H1 (cell line): ENCODE measurements at regions not wholly inside any gene's neighbourhood (a gene's known extent, or its start where the extent isn't known, plus 50 kb on each side); places are given as distances from the start of the nearest gene placed in this dataset.

Source experiments
- CTCF ChIA-PET: fragments of 300-600 bp; sonication (Branson Sonifier 250); formaldehyde crosslinking; loops from one replicate; lab custom pipeline; 2021; ENCODE audit not compliant: partially characterized antibody; lab: Charles Lee
- POLR2A ChIA-PET: fragments of 300-600 bp; sonication (Branson Sonifier 250); formaldehyde crosslinking; loops from one replicate; lab custom pipeline; 2021; ENCODE audit warnings: inconsistent platforms; ENCODE audit not compliant: partially characterized antibody; lab: Charles Lee
- DNase-seq, 2 experiments: peaks; one replicate each; pipeline versions ENCODE4 v3.0.0 to v3.0.0-alpha.2; 2010 to 2022; ENCODE audit warnings: low spot score in 2 of 2, low read depth in 1 of 2, mixed read lengths in 1 of 2
- FAIRE-seq: peaks from 2 replicates; lab custom pipeline; 2011; peaks lifted over from hg19 to GRCh38; lab: Jason Lieb, UNC
- H2AFZ ChIP-seq: 2 replicates; pipeline ENCODE4 v1.8.1; 2012; ENCODE audit warnings: low read length, inconsistent platforms
- H2AK5ac ChIP-seq: 2 replicates; pipeline ENCODE4 v1.6.1; 2013; ENCODE audit warnings: low read depth, low read length
- H2BK120ac ChIP-seq: replicated peaks from 2 replicates; pipeline ENCODE3; 2013; ENCODE audit warnings: low read depth, low read length, inconsistent platforms
- H2BK12ac ChIP-seq: 2 replicates; pipeline ENCODE4 v1.6.1; 2013; ENCODE audit warnings: low read depth, low read length
- H2BK15ac ChIP-seq: 2 replicates; pipeline ENCODE4 v1.6.1; 2013; ENCODE audit warnings: low read length
- H2BK20ac ChIP-seq: 2 replicates; pipeline ENCODE4 v1.6.1; 2013; ENCODE audit warnings: low read length
- H2BK5ac ChIP-seq: 2 replicates; pipeline ENCODE4 v1.6.1; 2013; ENCODE audit warnings: low read depth, low read length
- H3K14ac ChIP-seq: 2 replicates; pipeline ENCODE4 v1.6.1; 2013; ENCODE audit warnings: inconsistent platforms; ENCODE audit not compliant: insufficient read length
- H3K18ac ChIP-seq: 2 replicates; pipeline ENCODE4 v1.6.1; 2013; ENCODE audit warnings: low read length; ENCODE audit errors: extremely low read depth
- H3K23ac ChIP-seq: 2 replicates; pipeline ENCODE4 v1.6.1; 2013; ENCODE audit warnings: inconsistent platforms; ENCODE audit not compliant: insufficient read length
- H3K23me2 ChIP-seq: 2 replicates; pipeline ENCODE4 v1.6.1; 2013; ENCODE audit warnings: low read depth, low read length
- H3K27ac ChIP-seq: 2 replicates; pipeline ENCODE4 v1.6.1; 2011; ENCODE audit warnings: low read depth, low read length, inconsistent platforms
- H3K27me3 ChIP-seq, 4 experiments: replicated peaks in 1 of 4; 1 replicate in 1 of 4; 2 replicates in 3 of 4; pipeline versions ENCODE4 v1.6.1 to v1.8.1; 2011 to 2013; ENCODE audit warnings: low read length in 3 of 4, mild to moderate bottlenecking in 3 of 4, inconsistent platforms in 2 of 4, mixed read lengths in 2 of 4, moderate library complexity in 1 of 4; ENCODE audit not compliant: control insufficient read depth in 3 of 4, insufficient read depth in 3 of 4; ENCODE audit errors: extremely low read depth in 1 of 4
- H3K36me3 ChIP-seq, 4 experiments: 2 replicates each; pipeline versions ENCODE4 v1.6.1 to v1.8.1; 2011 to 2013; ENCODE audit warnings: mild to moderate bottlenecking in 4 of 4, low read length in 3 of 4, moderate library complexity in 2 of 4, control low read depth in 1 of 4, inconsistent platforms in 1 of 4; ENCODE audit not compliant: insufficient read depth in 4 of 4, control insufficient read depth in 2 of 4
- H3K4ac ChIP-seq: replicated peaks from 2 replicates; pipeline ENCODE3; 2013; ENCODE audit warnings: low read length, low read depth, mixed read lengths, inconsistent platforms; ENCODE audit not compliant: insufficient read length
- H3K4me1 ChIP-seq, 4 experiments: replicated peaks in 1 of 4; 1 replicate in 1 of 4; 2 replicates in 3 of 4; pipeline versions ENCODE4 v1.6.1 to v1.8.1; 2011 to 2013; ENCODE audit warnings: low read length in 3 of 4, inconsistent platforms in 2 of 4, mixed read lengths in 1 of 4; ENCODE audit not compliant: insufficient read depth in 4 of 4, control insufficient read depth in 3 of 4
- H3K4me2 ChIP-seq, 2 experiments: 2 replicates each; pipeline versions ENCODE4 v1.6.1 to v1.8.1; 2011 to 2013; ENCODE audit warnings: low read depth in 2 of 2, low read length in 2 of 2, control low read depth in 1 of 2, inconsistent platforms in 1 of 2, mild to moderate bottlenecking in 1 of 2; ENCODE audit not compliant: insufficient read depth in 1 of 2
- H3K4me3 ChIP-seq, 4 experiments: fragments of 200-600, 300-600 bp in 1 of 4; sonication (generic), shearing (Covaris generic), sonication (Bioruptor Twin) in 1 of 4; 2 replicates each; pipeline versions ENCODE4 v1.5.1 to v1.8.1; 2011 to 2016; ENCODE audit warnings: low read length in 4 of 4, low read depth in 3 of 4, control low read depth in 2 of 4, inconsistent platforms in 2 of 4, mild to moderate bottlenecking in 2 of 4, mixed read lengths in 1 of 4, moderate library complexity in 1 of 4; ENCODE audit not compliant: insufficient read depth in 2 of 4; ENCODE audit errors: extremely low read depth in 1 of 4
- H3K56ac ChIP-seq: replicated peaks from 2 replicates; pipeline ENCODE3; 2013; ENCODE audit warnings: low read depth, mild to moderate bottlenecking, mixed read lengths, low read length, inconsistent platforms; ENCODE audit not compliant: insufficient read length
- H3K79me1 ChIP-seq: 2 replicates; pipeline ENCODE4 v1.6.1; 2013; ENCODE audit warnings: low read depth, low read length, control low read depth
- H3K79me2 ChIP-seq, 2 experiments: 2 replicates each; pipeline versions ENCODE4 v1.6.1 to v1.8.1; 2012 to 2013; ENCODE audit warnings: low read length in 2 of 2, mild to moderate bottlenecking in 2 of 2, inconsistent platforms in 1 of 2; ENCODE audit not compliant: insufficient read depth in 2 of 2, control insufficient read depth in 1 of 2
- H3K9ac ChIP-seq, 4 experiments: replicated peaks in 1 of 4; 1 replicate in 1 of 4; 2 replicates in 3 of 4; pipeline versions ENCODE4 v1.6.1 to v1.8.1; 2011 to 2013; ENCODE audit warnings: low read depth in 3 of 4, low read length in 3 of 4, control low read depth in 2 of 4, mild to moderate bottlenecking in 2 of 4, moderate library complexity in 2 of 4, inconsistent platforms in 1 of 4; ENCODE audit errors: extremely low read depth in 1 of 4
- H3K9me3 ChIP-seq, 2 experiments: 2 replicates each; pipeline versions ENCODE4 v1.6.1 to v1.8.1; 2012 to 2013; ENCODE audit warnings: mild to moderate bottlenecking in 2 of 2, moderate library complexity in 2 of 2, control low read depth in 1 of 2, inconsistent platforms in 1 of 2, low read depth in 1 of 2, low read length in 1 of 2, mixed read lengths in 1 of 2; ENCODE audit not compliant: insufficient read depth in 2 of 2
- H4K20me1 ChIP-seq, 2 experiments: replicated peaks in 1 of 2; 2 replicates each; pipeline versions ENCODE3 to v1.8.1; 2011 to 2013; ENCODE audit warnings: inconsistent platforms in 2 of 2, low read length in 2 of 2, mild to moderate bottlenecking in 1 of 2; ENCODE audit not compliant: insufficient read depth in 2 of 2, control insufficient read depth in 1 of 2
- H4K5ac ChIP-seq: 2 replicates; pipeline ENCODE4 v1.6.1; 2013; ENCODE audit warnings: low read length, low read depth, mixed read lengths, inconsistent platforms; ENCODE audit not compliant: insufficient read length
- H4K8ac ChIP-seq: 2 replicates; pipeline ENCODE4 v1.8.0; 2013; ENCODE audit warnings: mild to moderate bottlenecking, moderate library complexity, low read length, inconsistent platforms; ENCODE audit not compliant: insufficient read depth; ENCODE audit errors: extremely low read depth
- H4K91ac ChIP-seq: replicated peaks from 2 replicates; pipeline ENCODE3; 2013; ENCODE audit warnings: low read length, mixed read lengths, inconsistent platforms; ENCODE audit not compliant: insufficient read length
- GTF2F1 ChIP-seq: IDR thresholded peaks from 2 replicates; pipeline ENCODE4 v1.6.1; 2012; ENCODE audit warnings: low read depth, low read length, improper control_type of control experiment, borderline replicate concordance
- KDM5A ChIP-seq: fragments of 200-600 bp; IDR thresholded peaks from 2 replicates; pipeline ENCODE4 v1.7.1; 2012; ENCODE audit warnings: mild to moderate bottlenecking, low read length, inconsistent platforms, mixed read lengths
- RFX5 ChIP-seq: IDR thresholded peaks from 2 replicates; pipeline ENCODE4 v1.6.1; 2011; ENCODE audit warnings: low read depth, low read length, improper control_type of control experiment, borderline replicate concordance
- SIN3A ChIP-seq, 2 experiments: IDR thresholded peaks in 1 of 2; conservative IDR thresholded peaks in 1 of 2; 2 replicates each; pipeline ENCODE4 v1.6.1; 2011 to 2012; ENCODE audit warnings: low read length in 2 of 2, improper control_type of control experiment in 1 of 2, low read depth in 1 of 2, mild to moderate bottlenecking in 1 of 2
- WGBS, 2 experiments: shearing (Covaris generic) in 1 of 2; methylation state at CpG; one replicate each; pipeline versions ENCODE4 v1.1.6 to v1.1.7; 2013 to 2015; ENCODE audit warnings: low lambda C conversion rate in 2 of 2, mixed read lengths in 2 of 2, inconsistent platforms in 1 of 2, low coverage in 1 of 2, missing lambda C conversion rate in 1 of 2; ENCODE audit not compliant: insufficient replicate concordance in 2 of 2, insufficient coverage in 1 of 2, insufficient read length in 1 of 2; ENCODE audit errors: extremely low coverage in 1 of 2, missing lambda C conversion rate in 1 of 2; 5-methylcytosine and 5-hydroxymethylcytosine counted together

DNA sequence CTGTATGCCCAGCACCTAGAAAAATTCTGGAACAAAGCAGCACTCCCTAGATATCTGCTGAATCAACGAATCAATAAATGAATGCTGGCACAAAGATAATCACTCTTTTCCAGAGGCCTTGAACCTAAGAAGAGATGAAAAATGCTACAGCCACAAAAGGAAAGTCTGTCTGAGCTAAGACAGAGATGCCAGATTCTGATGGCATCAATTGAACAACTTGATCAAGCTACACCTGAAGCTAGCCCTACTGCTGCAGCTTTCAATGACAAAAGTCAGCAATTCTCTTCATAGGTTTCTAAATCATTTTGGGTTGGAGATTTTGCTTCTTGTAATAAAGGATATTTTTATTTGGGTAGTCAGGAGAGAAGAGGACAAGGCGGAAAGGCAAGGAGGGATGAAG lies 305.0 kb upstream of the SULF2 start:
- no peak overlapping the region for H3K4me2 ChIP-seq
- H3K27me3 ChIP-seq, result no peaks in the 10 kb centered on the region
- CTCF ChIA-PET, result no interaction called here
- no peak overlapping the region for H3K9ac ChIP-seq
- H3K4me1 ChIP-seq, result no peaks in the 10 kb centered on the region
- DNase-seq (no peak), FAIRE-seq (no peak)
- H2BK15ac ChIP-seq, result no peak overlapping the region
- H3K79me1 ChIP-seq, result no peaks in the 10 kb centered on the region
- no peak overlapping the region for H2AK5ac ChIP-seq
- H3K56ac ChIP-seq, result no peak overlapping the region
- H3K36me3 ChIP-seq, result no peaks in the 10 kb centered on the region
- 90 to 100% methylated on average over 1 to 2 of the region's 2 CpGs for WGBS, 2 experiments
- no peak overlapping the region for H2BK5ac ChIP-seq
- H4K8ac ChIP-seq, result no peak overlapping the region
- H4K20me1 ChIP-seq, result no peaks in the 10 kb centered on the region
- H2AFZ ChIP-seq, result no peak overlapping the region
- H2BK120ac ChIP-seq, result no peak overlapping the region
- no peak overlapping the region for H3K14ac ChIP-seq
- no peak overlapping the region for H3K4ac ChIP-seq
- POLR2A ChIA-PET, result no interaction called here
- H2BK20ac ChIP-seq, result no peak overlapping the region
- H3K23ac ChIP-seq, result no peak overlapping the region
- H3K4me3 ChIP-seq, result no peak overlapping the region
- H3K18ac ChIP-seq, result no peak overlapping the region
- H4K5ac ChIP-seq, result no peak overlapping the region
- no peaks in the 10 kb centered on the region; a peak in 1 of 4 replicates for H3K9me3 ChIP-seq
- H2BK12ac ChIP-seq, result no peak overlapping the region
- H4K91ac ChIP-seq, result no peak overlapping the region
- H3K23me2 ChIP-seq, result no peaks in the 10 kb centered on the region
- no peaks in the 10 kb centered on the region for H3K79me2 ChIP-seq
- H3K27ac ChIP-seq, result no peak overlapping the region
- TF ChIP-seq GTF2F1 (no peak), KDM5A (no peak), SIN3A (conservative IDR thresholded peaks at IDR 0.05 in 1 of 2, IDR thresholded peaks at IDR 0.05 in 1 of 2; ENCODE audit: low read depth in 1 of 2, low read length in 2 of 2) (no peak), RFX5 (no peak)
